Tibial nerve (tissue), 4 donors: ENCODE measurements at regions not wholly inside any gene's neighbourhood (a gene's known extent, or its start where the extent isn't known, plus 50 kb on each side); places are given as distances from the start of the nearest gene placed in this dataset.

Experiments
- DNase-seq, 2 donors: peaks; one replicate each; pipeline ENCODE4 v3.0.0-alpha.2; 2019; ENCODE audit warnings: low spot score in 2 of 2
- H3K27ac ChIP-seq, 4 donors: fragments of 200-600 bp; sonication (generic) in 3 of 4; one replicate each; pipeline ENCODE4 v1.5.1; 2017 to 2019; ENCODE audit warnings: mild to moderate bottlenecking in 1 of 4
- H3K27me3 ChIP-seq, 2 donors: fragments of 200-600 bp; sonication (generic) in 1 of 2; one replicate each; pipeline versions ENCODE4 v1.5.1 to v1.6.0; 2017 to 2019
- H3K36me3 ChIP-seq, 3 donors: fragments of 200-600 bp; sonication (generic); one replicate each; pipeline ENCODE4 v1.5.1; 2018 to 2019
- H3K4me1 ChIP-seq, 4 donors: fragments of 200-600 bp; sonication (generic) in 3 of 4; one replicate each; pipeline ENCODE4 v1.5.1; 2017 to 2019
- H3K4me3 ChIP-seq, 4 donors: fragments of 200-600 bp; sonication (generic) in 3 of 4; one replicate each; pipeline ENCODE4 v1.5.1; 2017 to 2019; ENCODE audit warnings: mild to moderate bottlenecking in 1 of 4, moderate library complexity in 1 of 4
- H3K9me3 ChIP-seq, 4 donors: fragments of 200-600 bp; sonication (generic) in 3 of 4; one replicate each; pipeline ENCODE4 v1.5.1; 2017 to 2019
- CTCF ChIP-seq, 5 experiments: fragments of 200-600 bp in 3 of 5; fragments of 450-650 bp in 2 of 5; sonication (generic) in 3 of 5; IDR thresholded peaks; one replicate each; pipeline ENCODE4 v1.5.1; 2016 to 2019; ENCODE audit warnings: antibody characterized with exemption in 5 of 5, mild to moderate bottlenecking in 3 of 5, moderate library complexity in 2 of 5
- EP300 ChIP-seq, 2 donors: sonication (generic); formaldehyde crosslinking; IDR thresholded peaks; one replicate each; pipeline ENCODE4 v1.6.1; 2017; ENCODE audit warnings: antibody characterized with exemption in 2 of 2, mild to moderate bottlenecking in 1 of 2
- POLR2A ChIP-seq, 2 donors: fragments of 450-650 bp; IDR thresholded peaks; one replicate each; pipeline ENCODE4 v1.6.1; 2017; ENCODE audit warnings: antibody characterized with exemption in 2 of 2, mild to moderate bottlenecking in 2 of 2, moderate library complexity in 2 of 2
- WGBS, 2 donors: methylation state at CpG; one replicate each; pipeline ENCODE4 v1.1.5; 2018; 5-methylcytosine and 5-hydroxymethylcytosine counted together

- Histone ChIP-seq H3K27ac (no peak overlapping the region), H3K4me3 (no peak overlapping the region), H3K9me3 (no peaks in the 10 kb centered on the region), H3K36me3 (no peaks in the 10 kb centered on the region), H3K27me3 (no peaks in the 10 kb centered on the region), H3K4me1 (no peaks in the 10 kb centered on the region)
- 90 to 91% methylated on average over 7 of the region's 7 CpGs for WGBS, 2 donors
- DNase-seq, result no peak
- TF ChIP-seq CTCF (IDR thresholded peaks at IDR 0.05), result no peak
- no peak for TF ChIP-seq POLR2A (IDR thresholded peaks at IDR 0.05)
- TF ChIP-seq EP300 (IDR thresholded peaks at IDR 0.05), result no peak
These were observed 103.6 kb upstream of the C7orf33 start for GRCh38 chr7:148486937-148487336.

GRCh38 chr7:148487912-148488311 is 102.7 kb upstream of the C7orf33 start:
- H3K4me3 ChIP-seq, result no peak overlapping the region
- 38 to 42% methylated on average over 4 of the region's 4 CpGs for WGBS, 2 donors
- H3K27ac ChIP-seq, result no peak overlapping the region
- H3K4me1 ChIP-seq, result no peaks in the 10 kb centered on the region
- TF ChIP-seq EP300 (IDR thresholded peaks at IDR 0.05), result no peak
- no peak for TF ChIP-seq CTCF (IDR thresholded peaks at IDR 0.05)
- TF ChIP-seq POLR2A (IDR thresholded peaks at IDR 0.05), result no peak
- no peaks in the 10 kb centered on the region for H3K36me3 ChIP-seq
- H3K27me3 ChIP-seq, result no peaks in the 10 kb centered on the region
- peaks cover 0 to 9% (median 0%) of the 10 kb centered on the region in 4 donors for H3K9me3 ChIP-seq
- DNase-seq, result no peak

GRCh38 chr7:148489678-148490077 is 100.9 kb upstream of the C7orf33 start:
- H3K27ac ChIP-seq, result no peak overlapping the region
- 59 to 80% methylated on average over 6 of the region's 6 CpGs for WGBS, 2 donors
- no peaks in the 10 kb centered on the region for H3K4me1 ChIP-seq
- DNase-seq, result no peak
- no peak for TF ChIP-seq CTCF (IDR thresholded peaks at IDR 0.05)
- H3K36me3 ChIP-seq, result no peaks in the 10 kb centered on the region
- no peaks in the 10 kb centered on the region for H3K27me3 ChIP-seq
- H3K9me3 ChIP-seq, result peaks cover 0 to 14% (median 0%) of the 10 kb centered on the region in 4 donors
- H3K4me3 ChIP-seq, result no peak overlapping the region

GRCh38 chr7:148492157-148492860 is 98.3 kb upstream of the C7orf33 start:
- Histone ChIP-seq H3K4me1 (no peaks in the 10 kb centered on the region), H3K27ac (no peak overlapping the region), H3K36me3 (no peaks in the 10 kb centered on the region), H3K27me3 (no peaks in the 10 kb centered on the region), H3K4me3 (no peak overlapping the region), H3K9me3 (peaks cover 0 to 14% (median 0%) of the 10 kb centered on the region in 4 donors)
- no peak for DNase-seq
- 84 to 86% methylated on average over 3 of the region's 3 CpGs for WGBS, 2 donors
- TF ChIP-seq EP300 (IDR thresholded peaks at IDR 0.05) (no peak), CTCF (IDR thresholded peaks at IDR 0.05) (no peak)

- Histone ChIP-seq H3K27me3 (peaks cover 0 to 22% of the 10 kb centered on the region in 2 donors), H3K27ac (no peak overlapping the region), H3K36me3 (no peaks in the 10 kb centered on the region), H3K9me3 (peaks cover 0 to 14% (median 0%) of the 10 kb centered on the region in 4 donors), H3K4me1 (no peaks in the 10 kb centered on the region), H3K4me3 (no peak overlapping the region)
- WGBS, 2 donors, result 91% methylated on average over 4 of the region's 4 CpGs
- DNase-seq, result no peak
- TF ChIP-seq EP300 (IDR thresholded peaks at IDR 0.05) (no peak), CTCF (IDR thresholded peaks at IDR 0.05) (no peak), POLR2A (IDR thresholded peaks at IDR 0.05) (no peak)
These were observed 95.0 kb upstream of the C7orf33 start for GRCh38 chr7:148495605-148496004.
